Duodenal mucosa (tissue), 2 donors: ENCODE measurements at regions not wholly inside any gene's neighbourhood (a gene's known extent, or its start where the extent isn't known, plus 50 kb on each side); places are given as distances from the start of the nearest gene placed in this dataset.

Experiments used
- H3K27ac ChIP-seq: one replicate; pipeline ENCODE4 v1.7.0; 2013; ENCODE audit warnings: low read depth, low read length
- H3K27me3 ChIP-seq, 2 donors: one replicate each; pipeline ENCODE4 v1.7.0; 2013; ENCODE audit warnings: low read length in 2 of 2, control low read depth in 1 of 2; ENCODE audit not compliant: insufficient read depth in 2 of 2, control insufficient read depth in 1 of 2
- H3K36me3 ChIP-seq, 2 donors: one replicate each; pipeline ENCODE4 v1.7.0; 2013; ENCODE audit warnings: low read length in 2 of 2, control low read depth in 1 of 2; ENCODE audit not compliant: insufficient read depth in 2 of 2, control insufficient read depth in 1 of 2
- H3K4me1 ChIP-seq, 2 donors: one replicate each; pipeline ENCODE4 v1.7.0; 2013; ENCODE audit warnings: low read length in 2 of 2, control low read depth in 1 of 2; ENCODE audit not compliant: insufficient read depth in 2 of 2, control insufficient read depth in 1 of 2
- H3K4me3 ChIP-seq, 2 donors: one replicate each; pipeline ENCODE4 v1.7.0; 2013; ENCODE audit warnings: low read length in 2 of 2, low read depth in 1 of 2
- H3K9ac ChIP-seq, 2 donors: one replicate each; pipeline ENCODE4 v1.7.0; 2013; ENCODE audit warnings: low read length in 2 of 2, low read depth in 1 of 2
- H3K9me3 ChIP-seq, 2 donors: one replicate each; pipeline ENCODE4 v1.7.0; 2013; ENCODE audit warnings: low read length in 2 of 2, control low read depth in 1 of 2; ENCODE audit not compliant: control insufficient read depth in 1 of 2

DNA sequence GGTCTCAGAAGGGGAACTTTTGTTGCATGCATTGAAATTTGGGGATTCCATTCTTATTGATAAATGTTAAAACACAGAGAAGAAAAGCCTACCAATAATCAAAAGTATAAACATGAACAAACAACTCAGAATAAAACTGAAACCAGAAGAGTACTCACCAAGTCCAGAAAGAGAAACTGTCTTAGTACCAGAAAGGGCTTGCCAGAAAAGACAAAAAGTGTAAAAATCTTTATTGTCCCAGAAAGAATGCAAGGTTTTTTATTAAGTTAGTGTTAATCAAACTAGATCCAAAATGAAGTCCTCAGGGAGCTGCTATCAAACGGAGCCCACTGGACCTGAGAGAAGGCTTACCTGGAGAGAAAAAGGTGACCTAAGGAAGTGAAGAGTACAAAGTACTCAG lies 897.5 kb downstream of the PCDH7 start:
- H3K4me1 ChIP-seq, result no peaks in the 10 kb centered on the region

DNA sequence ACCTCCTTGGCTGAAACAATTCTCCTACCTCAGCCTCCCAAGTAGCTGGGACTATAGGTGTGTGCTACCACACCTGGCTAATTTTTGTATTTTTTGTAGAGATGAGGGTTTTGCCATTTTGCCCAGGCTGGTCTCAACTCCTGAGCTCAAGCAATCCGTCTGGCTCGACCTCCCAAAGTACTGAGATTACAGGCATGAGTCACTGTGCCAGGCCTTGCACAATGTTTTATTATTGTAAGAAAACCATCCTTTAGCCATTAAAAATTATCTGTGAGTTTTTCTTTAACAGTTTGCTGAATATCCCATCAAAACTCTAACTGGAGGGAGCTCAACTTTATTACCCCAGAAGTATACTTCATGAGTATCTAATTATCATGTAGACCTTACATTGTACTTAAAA lies 900.3 kb downstream of the PCDH7 start:
- Histone ChIP-seq H3K4me3 (no peak overlapping the region), H3K27ac (no peak overlapping the region), H3K9ac (no peak overlapping the region), H3K9me3 (no peaks in the 10 kb centered on the region), H3K36me3 (no peaks in the 10 kb centered on the region), H3K4me1 (no peaks in the 10 kb centered on the region), H3K27me3 (no peaks in the 10 kb centered on the region)

More for the DNA sequence above, 897.5 kb downstream of the PCDH7 start:
- H3K36me3 ChIP-seq, result no peaks in the 10 kb centered on the region
- no peaks in the 10 kb centered on the region for H3K9me3 ChIP-seq
- no peaks in the 10 kb centered on the region for H3K27me3 ChIP-seq
- H3K4me3 ChIP-seq, result no peak overlapping the region
- H3K9ac ChIP-seq, result no peak overlapping the region
- no peak overlapping the region for H3K27ac ChIP-seq

DNA sequence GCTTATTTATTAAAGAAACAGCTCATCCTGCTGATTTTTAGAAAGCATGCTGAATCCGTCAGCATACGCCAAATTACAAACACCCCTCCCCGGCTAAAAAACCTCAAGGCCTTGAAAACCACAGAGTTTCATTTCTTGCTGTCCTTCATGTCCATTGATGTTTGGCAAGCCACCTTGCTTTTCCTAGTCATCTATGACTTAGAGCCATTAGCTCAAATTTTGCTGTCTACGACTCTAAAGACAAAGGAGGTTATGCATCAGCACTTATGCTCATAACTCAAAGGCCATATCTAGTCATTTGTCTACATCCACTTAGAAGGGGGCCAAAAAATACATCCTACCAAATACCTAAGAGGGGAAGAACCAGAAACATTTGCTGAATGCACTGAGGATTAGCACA lies 925.1 kb downstream of the PCDH7 start:
- no peaks in the 10 kb centered on the region for H3K4me1 ChIP-seq
- H3K27ac ChIP-seq, result no peak overlapping the region
- no peaks in the 10 kb centered on the region for H3K36me3 ChIP-seq
- H3K9ac ChIP-seq, result no peak overlapping the region
- H3K27me3 ChIP-seq, result no peaks in the 10 kb centered on the region
- H3K4me3 ChIP-seq, result no peak overlapping the region
- H3K9me3 ChIP-seq, result no peaks in the 10 kb centered on the region

DNA sequence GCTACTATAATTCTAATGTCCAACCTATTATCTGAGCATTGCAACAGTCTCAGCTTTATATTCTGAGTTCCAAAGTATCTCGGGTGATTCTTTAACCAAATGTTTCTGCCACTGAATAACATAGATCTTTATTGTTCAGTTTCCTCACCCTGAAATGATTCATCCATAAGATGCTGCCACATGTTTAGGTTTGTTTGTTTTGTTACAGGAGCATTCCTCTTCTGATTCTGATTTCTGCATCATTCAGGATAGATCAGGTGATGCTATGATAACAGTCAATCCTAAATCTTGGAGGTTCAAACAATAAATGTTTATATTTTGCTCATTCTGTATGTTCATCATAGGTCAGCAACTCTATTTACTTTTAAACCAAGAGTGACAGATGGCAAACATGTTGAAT lies 927.6 kb downstream of the PCDH7 start:
- no peak overlapping the region for H3K4me3 ChIP-seq
- H3K36me3 ChIP-seq, result no peaks in the 10 kb centered on the region
- H3K9me3 ChIP-seq, result no peaks in the 10 kb centered on the region
- no peak overlapping the region for H3K27ac ChIP-seq
- H3K9ac ChIP-seq, result no peak overlapping the region
- H3K4me1 ChIP-seq, result no peaks in the 10 kb centered on the region
- no peaks in the 10 kb centered on the region for H3K27me3 ChIP-seq

DNA sequence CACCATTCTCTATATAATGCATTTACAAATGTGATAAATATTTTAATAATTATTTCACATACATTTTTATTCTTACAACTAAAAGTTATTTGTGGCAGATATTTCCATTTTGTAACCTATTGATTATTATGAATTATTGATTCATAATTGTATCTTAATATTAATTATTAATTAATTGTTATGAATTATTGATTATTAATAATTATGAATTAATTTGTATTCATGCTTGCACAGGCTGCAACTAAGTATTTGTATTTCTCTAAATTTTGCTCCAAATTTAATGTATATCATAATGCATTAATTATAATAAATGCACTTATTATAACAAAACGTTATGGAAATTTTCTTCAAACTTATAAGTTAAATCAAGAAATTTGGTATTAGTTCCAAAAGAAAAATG lies 929.7 kb downstream of the PCDH7 start:
- Histone ChIP-seq H3K36me3 (no peaks in the 10 kb centered on the region), H3K27me3 (no peaks in the 10 kb centered on the region), H3K9me3 (no peaks in the 10 kb centered on the region), H3K27ac (no peak overlapping the region), H3K9ac (no peak overlapping the region), H3K4me3 (no peak overlapping the region), H3K4me1 (no peaks in the 10 kb centered on the region)

DNA sequence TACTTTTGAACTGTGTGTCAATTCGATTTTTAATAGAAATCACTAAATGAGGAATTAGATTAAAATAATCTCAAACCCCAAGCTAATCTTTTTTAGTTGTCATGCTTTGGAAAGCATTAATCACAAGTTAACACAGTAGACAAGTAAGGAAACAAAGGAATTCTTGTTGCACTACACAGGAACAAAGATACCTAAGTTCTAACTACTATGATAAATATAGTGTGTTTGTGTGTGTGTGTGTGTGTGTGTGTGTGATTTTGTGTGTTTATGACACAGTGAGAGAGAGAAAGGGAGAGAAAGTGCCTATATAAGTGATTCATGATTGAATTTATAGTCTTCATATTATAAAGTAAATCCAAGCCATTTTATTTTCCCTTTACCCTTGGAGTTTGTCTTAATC lies 931.4 kb downstream of the PCDH7 start:
- H3K27me3 ChIP-seq, result no peaks in the 10 kb centered on the region
- no peaks in the 10 kb centered on the region for H3K4me1 ChIP-seq
- no peaks in the 10 kb centered on the region for H3K36me3 ChIP-seq
- no peak overlapping the region for H3K27ac ChIP-seq
- no peak overlapping the region for H3K9ac ChIP-seq
- H3K4me3 ChIP-seq, result no peak overlapping the region
- no peaks in the 10 kb centered on the region for H3K9me3 ChIP-seq

DNA sequence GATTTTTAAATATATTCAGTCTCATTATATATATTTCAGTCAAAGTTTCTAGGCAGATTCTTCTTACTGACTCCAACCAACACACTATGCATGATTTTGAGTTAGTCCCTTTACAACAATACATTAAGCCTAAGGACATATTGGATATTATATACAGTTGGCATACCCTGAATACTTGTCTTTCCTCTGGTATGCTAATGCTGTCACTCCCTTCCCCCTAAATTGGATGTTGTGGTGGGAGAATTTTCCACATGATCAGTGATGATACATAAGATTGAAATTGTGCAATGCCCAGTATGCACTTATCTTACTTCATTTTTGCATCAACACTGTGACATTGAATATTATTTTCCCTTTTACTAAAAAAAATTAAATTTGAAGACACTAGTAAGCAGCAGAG lies 935.2 kb downstream of the PCDH7 start:
- H3K27ac ChIP-seq, result no peak overlapping the region
- H3K9ac ChIP-seq, result no peak overlapping the region
- H3K4me1 ChIP-seq, result no peaks in the 10 kb centered on the region

DNA sequence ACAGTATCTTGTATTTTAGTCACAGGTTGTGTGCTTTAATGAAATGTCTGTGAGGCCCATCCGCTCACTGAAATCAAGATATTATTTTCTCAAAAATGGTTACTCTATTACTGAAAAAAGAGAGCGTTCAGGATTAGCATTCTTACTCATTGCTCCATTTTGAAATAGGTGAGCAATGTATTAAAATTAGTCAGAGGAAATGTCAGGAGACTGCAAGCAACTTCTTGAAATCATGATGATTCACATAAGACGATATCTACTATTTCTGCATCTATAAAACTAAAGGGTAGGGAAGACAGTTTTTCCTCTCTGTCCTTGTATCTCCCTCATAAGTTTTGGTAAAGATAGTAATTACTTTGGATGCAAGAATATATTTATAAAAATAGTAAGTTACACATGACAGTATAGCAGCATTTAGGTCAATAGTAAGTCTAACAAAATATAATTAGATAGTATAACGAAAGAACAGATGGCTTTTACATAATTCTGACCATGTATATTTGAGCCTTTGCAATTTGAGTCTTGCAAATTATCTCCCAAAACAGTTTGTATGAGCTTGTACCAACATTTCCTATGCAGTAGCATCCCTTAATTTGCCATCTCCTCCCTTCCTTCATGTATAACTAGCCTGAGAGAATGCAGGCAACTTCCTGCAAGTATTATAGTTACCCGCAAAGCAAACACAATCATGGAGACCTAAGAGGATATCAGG lies 937.8 kb downstream of the PCDH7 start:
- Histone ChIP-seq H3K9me3 (no peaks in the 10 kb centered on the region), H3K36me3 (no peaks in the 10 kb centered on the region), H3K27me3 (no peaks in the 10 kb centered on the region), H3K27ac (no peak overlapping the region), H3K4me3 (no peak overlapping the region), H3K4me1 (no peaks in the 10 kb centered on the region), H3K9ac (no peak overlapping the region)

More for the DNA sequence above, 935.2 kb downstream of the PCDH7 start:
- Histone ChIP-seq H3K27me3 (no peaks in the 10 kb centered on the region), H3K9me3 (no peaks in the 10 kb centered on the region), H3K36me3 (no peaks in the 10 kb centered on the region), H3K4me3 (no peak overlapping the region)

DNA sequence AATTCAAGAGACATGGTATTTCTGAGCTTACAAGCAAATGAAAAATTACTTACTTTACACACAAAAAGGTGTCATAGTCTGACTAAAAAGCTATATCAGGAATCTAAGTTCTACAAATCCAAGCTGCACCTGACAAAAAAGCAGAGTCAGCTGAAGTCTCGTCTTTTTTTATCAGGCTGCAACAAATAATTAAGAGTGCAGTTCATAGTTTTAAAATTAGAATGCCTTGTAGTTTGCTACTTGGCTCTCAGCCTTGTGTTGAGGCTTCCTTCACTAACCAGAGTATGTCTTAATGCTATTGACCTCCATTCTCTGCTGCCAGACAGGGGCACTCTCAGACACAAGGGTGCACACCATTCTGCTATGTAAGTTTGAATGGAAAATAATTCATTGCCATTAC lies 940.7 kb downstream of the PCDH7 start:
- Histone ChIP-seq H3K27ac (no peak overlapping the region), H3K9me3 (no peaks in the 10 kb centered on the region), H3K9ac (no peak overlapping the region), H3K27me3 (no peaks in the 10 kb centered on the region), H3K4me3 (no peak overlapping the region), H3K4me1 (no peaks in the 10 kb centered on the region), H3K36me3 (no peaks in the 10 kb centered on the region)

DNA sequence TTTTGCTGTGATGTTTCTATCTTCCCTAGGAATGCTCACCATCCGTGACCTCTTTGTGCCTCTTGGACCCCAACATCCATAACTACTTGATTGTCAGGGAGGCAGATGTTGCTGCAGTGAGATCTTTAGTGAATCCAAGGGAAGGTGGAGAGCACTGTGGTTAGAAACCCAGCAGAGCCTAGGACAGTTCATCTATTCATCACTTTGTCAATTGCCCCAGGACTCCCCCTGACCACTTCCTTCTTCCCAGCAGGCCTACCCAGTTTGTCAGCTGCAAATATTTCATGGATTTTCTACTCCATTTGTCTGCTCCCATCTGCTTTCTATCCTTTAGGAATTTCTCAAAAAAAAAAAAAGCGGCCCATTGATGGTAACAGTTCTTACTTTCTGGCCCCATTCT lies 942.8 kb downstream of the PCDH7 start:
- no peaks in the 10 kb centered on the region for H3K4me1 ChIP-seq
- no peak overlapping the region for H3K4me3 ChIP-seq
- no peaks in the 10 kb centered on the region for H3K9me3 ChIP-seq

DNA sequence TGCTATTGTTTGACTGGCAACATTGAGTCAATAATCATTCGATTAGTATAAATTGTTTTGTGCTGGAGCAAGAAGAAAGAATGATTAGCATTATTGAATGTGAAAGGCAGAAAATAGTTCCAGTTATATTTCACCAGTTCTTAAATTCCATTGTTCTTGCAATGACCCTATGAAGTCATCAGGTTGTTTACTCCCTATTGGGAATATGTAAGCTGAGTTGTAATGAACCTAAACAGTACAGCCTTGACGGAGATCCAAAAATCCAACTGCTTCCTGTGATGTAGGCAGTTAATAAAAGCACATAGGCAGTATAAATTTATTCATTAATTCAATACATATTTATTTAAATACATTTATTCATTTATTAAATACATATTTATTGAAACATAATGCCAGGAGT lies 947.5 kb downstream of the PCDH7 start:
- Histone ChIP-seq H3K36me3 (no peaks in the 10 kb centered on the region), H3K27ac (no peak overlapping the region), H3K9me3 (no peaks in the 10 kb centered on the region), H3K27me3 (no peaks in the 10 kb centered on the region), H3K9ac (no peak overlapping the region), H3K4me1 (no peaks in the 10 kb centered on the region), H3K4me3 (no peak overlapping the region)

More for the DNA sequence above, 942.8 kb downstream of the PCDH7 start:
- no peaks in the 10 kb centered on the region for H3K36me3 ChIP-seq
- H3K9ac ChIP-seq, result no peak overlapping the region
- H3K27ac ChIP-seq, result no peak overlapping the region
- no peaks in the 10 kb centered on the region for H3K27me3 ChIP-seq
